ENCODE measurements at regions not wholly inside any gene's neighbourhood (a gene's known extent, or its start where the extent isn't known, plus 50 kb on each side); places are given as distances from the start of the nearest gene placed in this dataset.

DNA sequence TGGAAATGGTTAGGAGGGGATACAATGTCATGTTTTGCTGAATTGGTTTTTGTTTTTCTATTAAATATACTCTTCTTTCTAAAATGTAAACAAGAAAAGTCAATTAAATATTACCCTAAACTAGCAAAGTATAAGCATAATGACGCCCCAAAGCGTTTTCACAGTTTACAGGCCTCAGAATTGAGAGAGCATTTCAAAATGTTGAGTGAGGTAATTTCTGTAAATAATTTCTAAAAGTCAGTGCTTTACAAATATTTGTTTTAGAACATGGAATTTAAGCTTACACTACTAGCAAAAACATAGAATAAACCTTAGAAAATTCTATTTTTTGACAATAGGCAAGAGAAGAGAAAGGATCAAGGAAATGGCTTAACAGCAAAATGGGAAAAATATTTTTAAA, 958.4 kb upstream of the USP15 start:
- no peaks in the 10 kb centered on the region for H3K36me3 ChIP-seq
- H3K4me3 ChIP-seq (ENCODE audit: low read depth in 1 of 2, low read length in 1 of 2): no peak overlapping the region
- no peaks in the 10 kb centered on the region for H3K9me3 ChIP-seq
- no peak overlapping the region for H3K27ac ChIP-seq
- no peaks in the 10 kb centered on the region for H3K4me1 ChIP-seq (ENCODE audit: control insufficient read depth in 1 of 2, insufficient read depth in 1 of 2, low read depth in 1 of 2, low read length in 1 of 2)
- no peaks in the 10 kb centered on the region for H3K27me3 ChIP-seq
- TF ChIP-seq, protein P1, sequence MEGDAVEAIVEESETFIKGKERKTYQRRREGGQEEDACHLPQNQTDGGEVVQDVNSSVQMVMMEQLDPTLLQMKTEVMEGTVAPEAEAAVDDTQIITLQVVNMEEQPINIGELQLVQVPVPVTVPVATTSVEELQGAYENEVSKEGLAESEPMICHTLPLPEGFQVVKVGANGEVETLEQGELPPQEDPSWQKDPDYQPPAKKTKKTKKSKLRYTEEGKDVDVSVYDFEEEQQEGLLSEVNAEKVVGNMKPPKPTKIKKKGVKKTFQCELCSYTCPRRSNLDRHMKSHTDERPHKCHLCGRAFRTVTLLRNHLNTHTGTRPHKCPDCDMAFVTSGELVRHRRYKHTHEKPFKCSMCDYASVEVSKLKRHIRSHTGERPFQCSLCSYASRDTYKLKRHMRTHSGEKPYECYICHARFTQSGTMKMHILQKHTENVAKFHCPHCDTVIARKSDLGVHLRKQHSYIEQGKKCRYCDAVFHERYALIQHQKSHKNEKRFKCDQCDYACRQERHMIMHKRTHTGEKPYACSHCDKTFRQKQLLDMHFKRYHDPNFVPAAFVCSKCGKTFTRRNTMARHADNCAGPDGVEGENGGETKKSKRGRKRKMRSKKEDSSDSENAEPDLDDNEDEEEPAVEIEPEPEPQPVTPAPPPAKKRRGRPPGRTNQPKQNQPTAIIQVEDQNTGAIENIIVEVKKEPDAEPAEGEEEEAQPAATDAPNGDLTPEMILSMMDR (IDR thresholded peaks at IDR 0.05): no peak

DNA sequence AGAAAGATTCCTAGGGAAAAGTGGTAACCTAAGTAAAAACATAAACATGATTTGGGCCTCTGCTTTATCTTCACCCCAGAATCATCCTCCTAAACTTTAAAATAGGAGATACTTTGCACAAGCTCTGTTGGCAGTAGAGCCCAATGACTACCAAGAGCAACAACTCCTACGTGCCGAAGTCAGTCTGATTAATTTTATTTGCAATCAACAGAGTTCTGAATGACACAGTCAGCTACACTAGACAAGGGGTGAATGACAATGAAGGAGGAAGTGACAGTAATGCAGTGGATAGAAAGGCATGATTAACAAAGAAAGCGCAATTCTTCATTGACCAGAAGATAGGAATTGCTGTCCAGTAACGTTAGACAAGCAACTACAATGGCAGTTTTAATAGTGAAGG, 957.9 kb upstream of the USP15 start:
- no peaks in the 10 kb centered on the region for H3K4me1 ChIP-seq (ENCODE audit: control insufficient read depth in 1 of 2, insufficient read depth in 1 of 2, low read depth in 1 of 2, low read length in 1 of 2)
- no peaks in the 10 kb centered on the region for H3K27me3 ChIP-seq
- TF ChIP-seq, protein P1 (IDR thresholded peaks at IDR 0.05): no peak
- H3K4me3 ChIP-seq (ENCODE audit: low read depth in 1 of 2, low read length in 1 of 2): no peak overlapping the region
- no peaks in the 10 kb centered on the region for H3K9me3 ChIP-seq
- no peaks in the 10 kb centered on the region for H3K36me3 ChIP-seq
- H3K27ac ChIP-seq: no peak overlapping the region

GRCh38 chr12:61308220-61308619, 952.0 kb upstream of the USP15 start:
- no peak overlapping the region for H3K27ac ChIP-seq
- no peaks in the 10 kb centered on the region for H3K9me3 ChIP-seq
- H3K27me3 ChIP-seq: no peaks in the 10 kb centered on the region
- TF ChIP-seq, protein P1 (IDR thresholded peaks at IDR 0.05): no peak
- no peaks in the 10 kb centered on the region for H3K36me3 ChIP-seq
- no peaks in the 10 kb centered on the region for H3K4me1 ChIP-seq (ENCODE audit: control insufficient read depth in 1 of 2, insufficient read depth in 1 of 2, low read depth in 1 of 2, low read length in 1 of 2)
- no peak overlapping the region for H3K4me3 ChIP-seq (ENCODE audit: low read depth in 1 of 2, low read length in 1 of 2)

- Histone ChIP-seq H3K27me3 (no peaks in the 10 kb centered on the region), H3K4me3 (ENCODE audit: low read depth in 1 of 2, low read length in 1 of 2) (no peak overlapping the region), H3K36me3 (no peaks in the 10 kb centered on the region), H3K27ac (no peak overlapping the region), H3K9me3 (no peaks in the 10 kb centered on the region), H3K4me1 (ENCODE audit: control insufficient read depth in 1 of 2, insufficient read depth in 1 of 2, low read depth in 1 of 2, low read length in 1 of 2) (no peaks in the 10 kb centered on the region)
- TF ChIP-seq, protein P1 (IDR thresholded peaks at IDR 0.05): no peak
These were observed 948.8 kb upstream of the USP15 start for GRCh38 chr12:61311413-61311812.

DNA sequence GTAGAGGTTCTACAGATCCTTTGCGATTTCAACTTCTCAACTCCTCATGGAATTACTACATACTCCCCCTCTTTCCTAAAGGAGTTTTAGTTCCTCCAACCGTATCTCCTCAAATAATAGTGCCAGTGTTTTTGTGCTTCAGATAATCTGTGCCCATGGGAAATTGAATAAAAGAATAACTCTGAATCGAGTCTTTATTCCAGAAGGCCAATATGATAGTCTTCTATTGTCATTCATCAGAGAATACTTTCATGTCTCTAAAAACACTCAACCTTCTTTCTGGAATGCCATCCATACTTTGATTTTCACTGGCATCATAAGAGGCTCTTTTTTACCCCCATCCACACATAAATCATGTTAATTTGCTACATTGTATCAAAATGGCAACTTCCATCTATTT, 911.3 kb upstream of the USP15 start:
- TF ChIP-seq, protein P1 (IDR thresholded peaks at IDR 0.05): no peak
- Histone ChIP-seq H3K36me3 (no peaks in the 10 kb centered on the region), H3K4me1 (ENCODE audit: control insufficient read depth in 1 of 2, insufficient read depth in 1 of 2, low read depth in 1 of 2, low read length in 1 of 2) (no peaks in the 10 kb centered on the region), H3K27me3 (no peaks in the 10 kb centered on the region), H3K9me3 (no peaks in the 10 kb centered on the region), H3K4me3 (ENCODE audit: low read depth in 1 of 2, low read length in 1 of 2) (no peak overlapping the region), H3K27ac (no peak overlapping the region)

GRCh38 chr12:61355105-61355504, 905.1 kb upstream of the USP15 start:
- Histone ChIP-seq H3K4me3 (ENCODE audit: low read depth in 1 of 2, low read length in 1 of 2) (no peak overlapping the region), H3K27ac (no peak overlapping the region), H3K36me3 (no peaks in the 10 kb centered on the region), H3K27me3 (no peaks in the 10 kb centered on the region), H3K9me3 (no peaks in the 10 kb centered on the region), H3K4me1 (ENCODE audit: control insufficient read depth in 1 of 2, insufficient read depth in 1 of 2, low read depth in 1 of 2, low read length in 1 of 2) (no peaks in the 10 kb centered on the region)
- TF ChIP-seq, protein P1 (IDR thresholded peaks at IDR 0.05): no peak

All from neutrophil (primary cell).